HG02870 (cell line): ENCODE measurements at regions not wholly inside any gene's neighbourhood (a gene's known extent, or its start where the extent isn't known, plus 50 kb on each side); places are given as distances from the start of the nearest gene placed in this dataset.

Experiments used
- ATAC-seq: cut with Tn5 transposase; IDR thresholded peaks from one replicate; pipeline ENCODE4 v1.9.1; 2021; ENCODE audit warnings: mild to moderate bottlenecking, moderate library complexity; ENCODE audit not compliant: unreplicated experiment

- ATAC-seq, result no peak
Measured at GRCh38 chr1:58149271-58149812, 397.2 kb downstream of the OMA1 start.

GRCh38 chr1:58144698-58145270 lies 401.7 kb downstream of the OMA1 start:
- no peak for ATAC-seq

GRCh38 chr1:58143972-58144697 lies 402.4 kb downstream of the OMA1 start:
- no peak for ATAC-seq

GRCh38 chr1:58136387-58136786 lies 410.1 kb downstream of the OMA1 start:
- ATAC-seq, result no peak

GRCh38 chr1:58135821-58136321 lies 410.7 kb downstream of the OMA1 start:
- no peak for ATAC-seq

GRCh38 chr1:58133562-58133961 lies 413.0 kb downstream of the OMA1 start:
- ATAC-seq, result no peak

GRCh38 chr1:58123051-58123450 lies 423.5 kb downstream of the OMA1 start:
- no peak for ATAC-seq

GRCh38 chr1:58119971-58120370 lies 426.6 kb downstream of the OMA1 start:
- no peak for ATAC-seq

- no peak for ATAC-seq
Measured at GRCh38 chr1:58116284-58116683, 430.2 kb downstream of the OMA1 start.

GRCh38 chr1:58109646-58110200 lies 436.8 kb downstream of the OMA1 start:
- no peak for ATAC-seq

- no peak for ATAC-seq
Measured at GRCh38 chr1:58108783-58109182, 437.7 kb downstream of the OMA1 start.

- ATAC-seq, result peak; percentile 40
Measured at GRCh38 chr1:58107943-58108342, 438.6 kb downstream of the OMA1 start.

GRCh38 chr1:58104960-58105359 lies 441.6 kb downstream of the OMA1 start:
- ATAC-seq, result peak; percentile 76

GRCh38 chr1:58096714-58097113 lies 449.8 kb downstream of the OMA1 start:
- ATAC-seq, result no peak

- no peak for ATAC-seq
Measured at GRCh38 chr1:58095183-58095582, 451.3 kb downstream of the OMA1 start.

- no peak for ATAC-seq
Measured at GRCh38 chr1:58094221-58094620, 452.3 kb downstream of the OMA1 start.

GRCh38 chr1:58090640-58091039 lies 455.9 kb downstream of the OMA1 start:
- ATAC-seq, result no peak

- no peak for ATAC-seq
Measured at GRCh38 chr1:58089898-58090534, 456.5 kb downstream of the OMA1 start.

- ATAC-seq, result no peak
Measured at GRCh38 chr1:58084266-58084665, 462.3 kb downstream of the OMA1 start.

- no peak for ATAC-seq
Measured at GRCh38 chr1:58082596-58082995, 463.9 kb downstream of the OMA1 start.

- ATAC-seq, result no peak
Measured at GRCh38 chr1:58076258-58076657, 470.3 kb downstream of the OMA1 start.

GRCh38 chr1:58075188-58075578 lies 471.3 kb downstream of the OMA1 start:
- ATAC-seq, result no peak
